Adrenal gland (tissue), 9 donors: ENCODE measurements at regions not wholly inside any gene's neighbourhood (a gene's known extent, or its start where the extent isn't known, plus 50 kb on each side); places are given as distances from the start of the nearest gene placed in this dataset.

ENCODE experiments used
- DNase-seq, 7 donors: peaks; one replicate each; pipeline ENCODE4 v3.0.0-alpha.2; 2019 to 2020
- H3K27ac ChIP-seq, 5 donors: fragments of 200-600 bp; sonication (generic) in 4 of 5; 1 replicate in 3 of 5; 2 replicates in 2 of 5; pipeline versions ENCODE4 v1.5.1 to v1.8.0; 2016 to 2020; ENCODE audit warnings: mild to moderate bottlenecking in 1 of 5
- H3K27me3 ChIP-seq: fragments of 200-600 bp; 2 replicates; pipeline ENCODE4 v1.8.0; 2021
- H3K36me3 ChIP-seq, 2 donors: fragments of 200-600 bp; replicated peaks in 1 of 2; 1 replicate in 1 of 2; 2 replicates in 1 of 2; pipeline versions ENCODE4 v1.5.1 to v1.8.0; 2018 to 2022
- H3K4me1 ChIP-seq, 2 donors: fragments of 200-600 bp; replicated peaks in 1 of 2; 1 replicate in 1 of 2; 2 replicates in 1 of 2; pipeline versions ENCODE4 v1.5.1 to v1.8.0; 2018 to 2021
- H3K4me3 ChIP-seq, 4 donors: fragments of 200-600 bp; sonication (generic) in 3 of 4; one replicate each; pipeline ENCODE4 v1.5.1; 2016 to 2018
- H3K9me3 ChIP-seq, 3 donors: fragments of 200-600 bp; sonication (generic) in 1 of 3; replicated peaks in 1 of 3; 1 replicate in 2 of 3; 2 replicates in 1 of 3; pipeline versions ENCODE4 v1.5.1 to v1.8.0; 2016 to 2021
- POLR2A ChIP-seq, 2 donors: fragments of 450-650 bp; IDR thresholded peaks; one replicate each; pipeline ENCODE4 v1.6.1; 2017; ENCODE audit warnings: antibody characterized with exemption in 2 of 2, mild to moderate bottlenecking in 2 of 2, moderate library complexity in 1 of 2
- WGBS, 4 donors: extraction: QIAGEN DNeasy Blood & Tissue Kit in 2 of 4; methylation state at CpG; one replicate each; pipeline versions ENCODE4 v1.1.5 to v1.1.7; 2013 to 2017; 5-methylcytosine and 5-hydroxymethylcytosine counted together
- intact Hi-C, 2 donors: fragments of 100-400 bp; cut with DNase I; formaldehyde crosslinking; loops; one replicate each; pipeline versions ENCODE4 v1.14.1 to v1.15.0; 2022 to 2023
- TF ChIP-seq, protein P1 (sequence below), 6 experiments: fragments of 450-650 bp in 4 of 6; fragments of 200-600 bp in 2 of 6; sonication (generic) in 1 of 6; IDR thresholded peaks; 1 replicate in 5 of 6; 2 replicates in 1 of 6; pipeline versions ENCODE4 v1.5.1 to v1.8.0; 2016 to 2021; ENCODE audit warnings: antibody characterized with exemption in 6 of 6, mild to moderate bottlenecking in 2 of 6, moderate library complexity in 1 of 6
- donor health status: healthy with polysubstance abuse.
- donor health status: Bipolar disorder and iron deficiency.
- donor health status: DM: yes; HTN: yes; CAD: no.
- donor health status: DM: no; HTN: no; CAD: no.
- donor health status: DM: no; HTN: no; CAD: no.

DNA sequence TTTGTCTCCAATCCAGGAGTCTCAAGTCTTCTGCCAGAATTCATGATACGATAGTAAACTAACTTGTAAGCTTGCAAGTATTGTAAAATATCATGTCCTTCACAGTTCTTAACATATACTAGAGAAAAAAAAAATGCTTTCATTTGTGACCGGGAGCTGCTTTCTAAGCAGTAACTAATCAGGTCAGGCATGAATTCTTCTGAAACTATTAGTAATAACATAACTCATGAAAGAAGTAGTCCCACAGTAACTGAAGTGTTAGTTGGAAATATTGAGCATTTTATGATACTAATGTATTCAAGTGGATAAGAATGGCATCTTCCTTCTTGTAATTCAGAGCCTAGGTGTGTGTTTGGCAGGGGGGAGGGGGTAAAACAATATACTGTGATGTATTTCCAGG lies 665.6 kb downstream of the DNAJB9 start:
- intact Hi-C loops: no loop called here
- 65 to 80% (median 65%) methylated on average over 2 of the region's 2 CpGs for WGBS, 4 donors

DNA sequence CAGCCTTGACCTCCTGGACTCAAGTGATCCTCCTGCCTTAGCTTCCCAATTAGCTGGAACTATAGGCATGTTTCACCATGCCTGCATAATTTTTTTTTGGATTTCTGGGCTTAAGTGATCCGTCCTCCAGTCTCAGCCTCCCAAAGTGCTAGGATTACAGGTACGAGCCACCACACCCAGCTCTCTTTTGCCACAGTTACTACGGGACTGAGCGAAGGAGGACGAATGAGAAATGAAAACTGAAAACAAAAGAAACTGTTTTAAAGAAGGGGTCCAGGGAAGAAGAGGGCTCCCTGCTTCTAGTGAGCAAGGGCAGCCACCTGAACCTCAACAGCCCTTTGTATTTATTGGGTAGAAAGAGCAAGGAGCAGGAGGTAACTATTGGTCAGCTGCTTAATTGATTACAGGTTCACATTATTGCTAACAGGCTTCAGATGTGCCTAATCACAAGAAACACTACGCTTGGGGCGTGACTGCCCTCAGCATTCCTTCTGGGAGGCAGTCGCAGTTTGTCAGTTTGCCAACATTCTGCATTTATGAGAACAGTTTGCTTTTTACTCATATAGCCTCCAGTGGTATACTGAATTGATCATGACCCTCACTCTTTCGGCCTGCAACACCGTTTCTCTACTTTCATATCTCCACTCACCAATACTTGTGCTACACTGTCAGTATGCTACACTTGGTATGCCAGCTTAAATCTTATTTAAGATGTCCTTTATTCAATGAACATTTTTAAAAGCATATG lies 676.8 kb downstream of the DNAJB9 start:
- Histone ChIP-seq H3K27me3 (no peaks in the 10 kb centered on the region), H3K4me1 (no peaks in the 10 kb centered on the region), H3K27ac (no peak overlapping the region), H3K9me3 (no peaks in the 10 kb centered on the region), H3K4me3 (no peak overlapping the region), H3K36me3 (no peaks in the 10 kb centered on the region)
- no peak for TF ChIP-seq POLR2A (IDR thresholded peaks at IDR 0.05)
- TF ChIP-seq, protein P1, sequence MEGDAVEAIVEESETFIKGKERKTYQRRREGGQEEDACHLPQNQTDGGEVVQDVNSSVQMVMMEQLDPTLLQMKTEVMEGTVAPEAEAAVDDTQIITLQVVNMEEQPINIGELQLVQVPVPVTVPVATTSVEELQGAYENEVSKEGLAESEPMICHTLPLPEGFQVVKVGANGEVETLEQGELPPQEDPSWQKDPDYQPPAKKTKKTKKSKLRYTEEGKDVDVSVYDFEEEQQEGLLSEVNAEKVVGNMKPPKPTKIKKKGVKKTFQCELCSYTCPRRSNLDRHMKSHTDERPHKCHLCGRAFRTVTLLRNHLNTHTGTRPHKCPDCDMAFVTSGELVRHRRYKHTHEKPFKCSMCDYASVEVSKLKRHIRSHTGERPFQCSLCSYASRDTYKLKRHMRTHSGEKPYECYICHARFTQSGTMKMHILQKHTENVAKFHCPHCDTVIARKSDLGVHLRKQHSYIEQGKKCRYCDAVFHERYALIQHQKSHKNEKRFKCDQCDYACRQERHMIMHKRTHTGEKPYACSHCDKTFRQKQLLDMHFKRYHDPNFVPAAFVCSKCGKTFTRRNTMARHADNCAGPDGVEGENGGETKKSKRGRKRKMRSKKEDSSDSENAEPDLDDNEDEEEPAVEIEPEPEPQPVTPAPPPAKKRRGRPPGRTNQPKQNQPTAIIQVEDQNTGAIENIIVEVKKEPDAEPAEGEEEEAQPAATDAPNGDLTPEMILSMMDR (IDR thresholded peaks at IDR 0.05): no peak
- intact Hi-C loops: no loop called here
- 69 to 80% (median 72%) methylated on average over 10 of the region's 10 CpGs for WGBS, 4 donors
- no peak for DNase-seq

More for the DNA sequence above, 665.6 kb downstream of the DNAJB9 start:
- no peak for TF ChIP-seq POLR2A (IDR thresholded peaks at IDR 0.05)
- TF ChIP-seq, protein P1 (IDR thresholded peaks at IDR 0.05): no peak
- Histone ChIP-seq H3K36me3 (no peaks in the 10 kb centered on the region), H3K9me3 (no peaks in the 10 kb centered on the region), H3K4me1 (no peaks in the 10 kb centered on the region), H3K27me3 (no peaks in the 10 kb centered on the region), H3K27ac (no peak overlapping the region), H3K4me3 (no peak overlapping the region)
- no peak for DNase-seq

DNA sequence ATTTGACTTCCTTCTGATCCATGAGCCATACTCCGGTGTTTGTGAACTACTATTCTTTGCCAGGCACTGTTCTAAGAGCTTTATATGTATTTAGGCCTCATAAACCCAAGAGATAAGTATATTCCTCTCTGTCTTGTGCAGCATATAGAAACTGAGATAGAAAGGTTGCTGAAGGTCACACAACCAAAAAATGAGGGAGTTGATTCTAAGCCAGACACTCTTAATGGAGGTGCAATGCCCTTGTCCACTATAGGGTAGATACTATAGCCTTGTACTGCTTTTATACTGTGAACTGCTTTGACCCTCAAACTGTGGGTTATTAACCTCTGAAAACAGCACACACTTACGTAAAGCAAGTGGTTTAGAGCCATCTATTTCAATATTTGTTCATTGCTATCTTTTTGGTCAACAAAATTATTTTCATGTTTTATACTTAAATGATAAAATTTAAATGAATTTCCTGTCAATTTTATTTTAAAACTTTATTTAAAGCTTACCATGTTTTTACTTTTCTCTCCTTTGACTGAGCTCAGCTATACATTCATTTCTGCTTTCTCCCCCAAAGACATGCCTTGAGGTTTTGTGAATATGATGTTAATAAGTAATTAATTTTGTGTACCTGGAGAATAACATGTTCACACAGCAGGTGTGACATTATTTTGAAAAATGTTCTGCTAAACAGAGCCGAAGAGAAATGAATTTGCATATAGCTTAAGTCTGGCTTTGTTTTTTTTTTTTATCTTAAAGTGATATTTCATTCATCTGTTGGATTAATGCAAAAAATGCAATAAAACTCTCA lies 687.3 kb downstream of the DNAJB9 start:
- WGBS, 4 donors: 78 to 84% (median 79%) methylated on average over 3 of the region's 3 CpGs

DNA sequence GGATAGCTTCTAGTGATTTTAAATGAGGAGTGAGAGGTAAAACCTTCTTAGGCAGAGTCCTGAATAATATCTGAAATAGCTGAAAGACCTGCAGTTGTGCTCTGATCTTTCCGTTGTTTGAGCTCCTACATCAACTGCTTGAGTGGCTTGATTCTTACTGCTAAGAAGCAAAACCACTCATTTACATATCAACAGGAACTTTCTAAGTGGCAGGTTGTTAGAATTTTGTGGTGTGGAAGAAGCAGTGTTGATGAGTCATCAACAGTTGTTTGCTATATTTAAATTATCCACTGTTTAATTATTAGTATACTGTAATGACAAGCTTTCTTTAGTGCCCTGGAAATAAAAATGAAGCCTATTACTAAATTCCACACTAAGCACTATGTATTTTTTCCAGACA lies 689.5 kb downstream of the DNAJB9 start:
- Histone ChIP-seq H3K4me3 (no peak overlapping the region), H3K4me1 (no peaks in the 10 kb centered on the region), H3K27ac (no peak overlapping the region), H3K27me3 (no peaks in the 10 kb centered on the region), H3K9me3 (no peaks in the 10 kb centered on the region), H3K36me3 (no peaks in the 10 kb centered on the region)
- WGBS, 4 donors: 44 to 59% (median 52%) methylated on average over 1 of the region's 1 CpG
- TF ChIP-seq POLR2A (IDR thresholded peaks at IDR 0.05): no peak
- TF ChIP-seq, protein P1 (IDR thresholded peaks at IDR 0.05): no peak
- intact Hi-C loops: no loop called here
- DNase-seq: no peak

More for the DNA sequence above, 687.3 kb downstream of the DNAJB9 start:
- intact Hi-C loops: no loop called here
- Histone ChIP-seq H3K4me1 (no peaks in the 10 kb centered on the region), H3K4me3 (no peak overlapping the region), H3K27me3 (no peaks in the 10 kb centered on the region), H3K36me3 (no peaks in the 10 kb centered on the region), H3K9me3 (no peaks in the 10 kb centered on the region), H3K27ac (no peak overlapping the region)
- DNase-seq: no peak
- TF ChIP-seq, protein P1 (IDR thresholded peaks at IDR 0.05): no peak
- TF ChIP-seq POLR2A (IDR thresholded peaks at IDR 0.05): no peak
